H1 (cell line): ENCODE measurements at regions not wholly inside any gene's neighbourhood (a gene's known extent, or its start where the extent isn't known, plus 50 kb on each side); places are given as distances from the start of the nearest gene placed in this dataset.
"Not testable (repeated sequence)": the region's sequence is repeated elsewhere in the genome, so short reads cannot be mapped to it uniquely, and the experiment has no call there.

ENCODE experiments used
- CTCF ChIA-PET: fragments of 300-600 bp; sonication (Branson Sonifier 250); formaldehyde crosslinking; loops from one replicate; lab custom pipeline; 2021; ENCODE audit not compliant: partially characterized antibody; lab: Charles Lee
- POLR2A ChIA-PET: fragments of 300-600 bp; sonication (Branson Sonifier 250); formaldehyde crosslinking; loops from one replicate; lab custom pipeline; 2021; ENCODE audit warnings: inconsistent platforms; ENCODE audit not compliant: partially characterized antibody; lab: Charles Lee
- DNase-seq, 2 experiments: peaks; one replicate each; pipeline versions ENCODE4 v3.0.0 to v3.0.0-alpha.2; 2010 to 2022; ENCODE audit warnings: low spot score in 2 of 2, low read depth in 1 of 2, mixed read lengths in 1 of 2
- FAIRE-seq: peaks from 2 replicates; lab custom pipeline; 2011; peaks lifted over from hg19 to GRCh38; lab: Jason Lieb, UNC
- H2AFZ ChIP-seq: 2 replicates; pipeline ENCODE4 v1.8.1; 2012; ENCODE audit warnings: low read length, inconsistent platforms
- H2AK5ac ChIP-seq: 2 replicates; pipeline ENCODE4 v1.6.1; 2013; ENCODE audit warnings: low read depth, low read length
- H2BK120ac ChIP-seq: replicated peaks from 2 replicates; pipeline ENCODE3; 2013; ENCODE audit warnings: low read depth, low read length, inconsistent platforms
- H2BK12ac ChIP-seq: 2 replicates; pipeline ENCODE4 v1.6.1; 2013; ENCODE audit warnings: low read depth, low read length
- H2BK15ac ChIP-seq: 2 replicates; pipeline ENCODE4 v1.6.1; 2013; ENCODE audit warnings: low read length
- H2BK20ac ChIP-seq: 2 replicates; pipeline ENCODE4 v1.6.1; 2013; ENCODE audit warnings: low read length
- H2BK5ac ChIP-seq: 2 replicates; pipeline ENCODE4 v1.6.1; 2013; ENCODE audit warnings: low read depth, low read length
- H3K14ac ChIP-seq: 2 replicates; pipeline ENCODE4 v1.6.1; 2013; ENCODE audit warnings: inconsistent platforms; ENCODE audit not compliant: insufficient read length
- H3K18ac ChIP-seq: 2 replicates; pipeline ENCODE4 v1.6.1; 2013; ENCODE audit warnings: low read length; ENCODE audit errors: extremely low read depth
- H3K23ac ChIP-seq: 2 replicates; pipeline ENCODE4 v1.6.1; 2013; ENCODE audit warnings: inconsistent platforms; ENCODE audit not compliant: insufficient read length
- H3K23me2 ChIP-seq: 2 replicates; pipeline ENCODE4 v1.6.1; 2013; ENCODE audit warnings: low read depth, low read length
- H3K27ac ChIP-seq: 2 replicates; pipeline ENCODE4 v1.6.1; 2011; ENCODE audit warnings: low read depth, low read length, inconsistent platforms
- H3K27me3 ChIP-seq, 4 experiments: replicated peaks in 1 of 4; 1 replicate in 1 of 4; 2 replicates in 3 of 4; pipeline versions ENCODE4 v1.6.1 to v1.8.1; 2011 to 2013; ENCODE audit warnings: low read length in 3 of 4, mild to moderate bottlenecking in 3 of 4, inconsistent platforms in 2 of 4, mixed read lengths in 2 of 4, moderate library complexity in 1 of 4; ENCODE audit not compliant: control insufficient read depth in 3 of 4, insufficient read depth in 3 of 4; ENCODE audit errors: extremely low read depth in 1 of 4
- H3K36me3 ChIP-seq, 4 experiments: 2 replicates each; pipeline versions ENCODE4 v1.6.1 to v1.8.1; 2011 to 2013; ENCODE audit warnings: mild to moderate bottlenecking in 4 of 4, low read length in 3 of 4, moderate library complexity in 2 of 4, control low read depth in 1 of 4, inconsistent platforms in 1 of 4; ENCODE audit not compliant: insufficient read depth in 4 of 4, control insufficient read depth in 2 of 4
- H3K4ac ChIP-seq: replicated peaks from 2 replicates; pipeline ENCODE3; 2013; ENCODE audit warnings: low read length, low read depth, mixed read lengths, inconsistent platforms; ENCODE audit not compliant: insufficient read length
- H3K4me1 ChIP-seq, 4 experiments: replicated peaks in 1 of 4; 1 replicate in 1 of 4; 2 replicates in 3 of 4; pipeline versions ENCODE4 v1.6.1 to v1.8.1; 2011 to 2013; ENCODE audit warnings: low read length in 3 of 4, inconsistent platforms in 2 of 4, mixed read lengths in 1 of 4; ENCODE audit not compliant: insufficient read depth in 4 of 4, control insufficient read depth in 3 of 4
- H3K4me2 ChIP-seq, 2 experiments: 2 replicates each; pipeline versions ENCODE4 v1.6.1 to v1.8.1; 2011 to 2013; ENCODE audit warnings: low read depth in 2 of 2, low read length in 2 of 2, control low read depth in 1 of 2, inconsistent platforms in 1 of 2, mild to moderate bottlenecking in 1 of 2; ENCODE audit not compliant: insufficient read depth in 1 of 2
- H3K4me3 ChIP-seq, 4 experiments: fragments of 200-600, 300-600 bp in 1 of 4; sonication (generic), shearing (Covaris generic), sonication (Bioruptor Twin) in 1 of 4; 2 replicates each; pipeline versions ENCODE4 v1.5.1 to v1.8.1; 2011 to 2016; ENCODE audit warnings: low read length in 4 of 4, low read depth in 3 of 4, control low read depth in 2 of 4, inconsistent platforms in 2 of 4, mild to moderate bottlenecking in 2 of 4, mixed read lengths in 1 of 4, moderate library complexity in 1 of 4; ENCODE audit not compliant: insufficient read depth in 2 of 4; ENCODE audit errors: extremely low read depth in 1 of 4
- H3K56ac ChIP-seq: replicated peaks from 2 replicates; pipeline ENCODE3; 2013; ENCODE audit warnings: low read depth, mild to moderate bottlenecking, mixed read lengths, low read length, inconsistent platforms; ENCODE audit not compliant: insufficient read length
- H3K79me1 ChIP-seq: 2 replicates; pipeline ENCODE4 v1.6.1; 2013; ENCODE audit warnings: low read depth, low read length, control low read depth
- H3K79me2 ChIP-seq, 2 experiments: 2 replicates each; pipeline versions ENCODE4 v1.6.1 to v1.8.1; 2012 to 2013; ENCODE audit warnings: low read length in 2 of 2, mild to moderate bottlenecking in 2 of 2, inconsistent platforms in 1 of 2; ENCODE audit not compliant: insufficient read depth in 2 of 2, control insufficient read depth in 1 of 2
- H3K9ac ChIP-seq, 4 experiments: replicated peaks in 1 of 4; 1 replicate in 1 of 4; 2 replicates in 3 of 4; pipeline versions ENCODE4 v1.6.1 to v1.8.1; 2011 to 2013; ENCODE audit warnings: low read depth in 3 of 4, low read length in 3 of 4, control low read depth in 2 of 4, mild to moderate bottlenecking in 2 of 4, moderate library complexity in 2 of 4, inconsistent platforms in 1 of 4; ENCODE audit errors: extremely low read depth in 1 of 4
- H3K9me3 ChIP-seq, 2 experiments: 2 replicates each; pipeline versions ENCODE4 v1.6.1 to v1.8.1; 2012 to 2013; ENCODE audit warnings: mild to moderate bottlenecking in 2 of 2, moderate library complexity in 2 of 2, control low read depth in 1 of 2, inconsistent platforms in 1 of 2, low read depth in 1 of 2, low read length in 1 of 2, mixed read lengths in 1 of 2; ENCODE audit not compliant: insufficient read depth in 2 of 2
- H4K20me1 ChIP-seq, 2 experiments: replicated peaks in 1 of 2; 2 replicates each; pipeline versions ENCODE3 to v1.8.1; 2011 to 2013; ENCODE audit warnings: inconsistent platforms in 2 of 2, low read length in 2 of 2, mild to moderate bottlenecking in 1 of 2; ENCODE audit not compliant: insufficient read depth in 2 of 2, control insufficient read depth in 1 of 2
- H4K5ac ChIP-seq: 2 replicates; pipeline ENCODE4 v1.6.1; 2013; ENCODE audit warnings: low read length, low read depth, mixed read lengths, inconsistent platforms; ENCODE audit not compliant: insufficient read length
- H4K8ac ChIP-seq: 2 replicates; pipeline ENCODE4 v1.8.0; 2013; ENCODE audit warnings: mild to moderate bottlenecking, moderate library complexity, low read length, inconsistent platforms; ENCODE audit not compliant: insufficient read depth; ENCODE audit errors: extremely low read depth
- H4K91ac ChIP-seq: replicated peaks from 2 replicates; pipeline ENCODE3; 2013; ENCODE audit warnings: low read length, mixed read lengths, inconsistent platforms; ENCODE audit not compliant: insufficient read length
- WGBS, 2 experiments: shearing (Covaris generic) in 1 of 2; methylation state at CpG; one replicate each; pipeline versions ENCODE4 v1.1.6 to v1.1.7; 2013 to 2015; ENCODE audit warnings: low lambda C conversion rate in 2 of 2, mixed read lengths in 2 of 2, inconsistent platforms in 1 of 2, low coverage in 1 of 2, missing lambda C conversion rate in 1 of 2; ENCODE audit not compliant: insufficient replicate concordance in 2 of 2, insufficient coverage in 1 of 2, insufficient read length in 1 of 2; ENCODE audit errors: extremely low coverage in 1 of 2, missing lambda C conversion rate in 1 of 2; 5-methylcytosine and 5-hydroxymethylcytosine counted together

GRCh38 chr16:29246091-29246490 lies 160.4 kb downstream of the NPIPB11 start:
- H2AFZ ChIP-seq, H2BK5ac ChIP-seq, H4K91ac ChIP-seq, H2BK120ac ChIP-seq, H2BK20ac ChIP-seq, H2AK5ac ChIP-seq, H2BK15ac ChIP-seq, H3K56ac ChIP-seq, POLR2A ChIA-PET, H3K4me1 ChIP-seq, H3K23ac ChIP-seq, H3K9ac ChIP-seq, H3K4me3 ChIP-seq, H3K36me3 ChIP-seq, H3K23me2 ChIP-seq, H4K20me1 ChIP-seq, H4K8ac ChIP-seq, H2BK12ac ChIP-seq, H3K27me3 ChIP-seq, FAIRE-seq, CTCF ChIA-PET, H3K9me3 ChIP-seq, H3K79me2 ChIP-seq, H3K79me1 ChIP-seq, H3K14ac ChIP-seq, H3K27ac ChIP-seq, H3K18ac ChIP-seq, H4K5ac ChIP-seq, DNase-seq, H3K4me2 ChIP-seq, H3K4ac ChIP-seq: not testable (repeated sequence)
- 54% methylated on average over 4 of the region's 5 CpGs; no CpG with 5 or more reads in 1 of the 2 experiments for WGBS, 2 experiments
